Naive thymus-derived CD4-positive, alpha-beta T cell (primary cell): ENCODE measurements at regions not wholly inside any gene's neighbourhood (a gene's known extent, or its start where the extent isn't known, plus 50 kb on each side); places are given as distances from the start of the nearest gene placed in this dataset.

ENCODE experiments used
- ATAC-seq: fragments of 150-1000 bp; cut with Tn5 transposase; 2 replicates; pipeline ENCODE4 v1.10.0; 2021; ENCODE audit warnings: mild to moderate bottlenecking, moderate library complexity
- CTCF ChIA-PET: fragments of 350-600 bp; sonication (Branson Sonifier 250); formaldehyde crosslinking; loops from one replicate; lab custom pipeline; 2021; ENCODE audit warnings: antibody characterized with exemption; lab: Charles Lee
- POLR2A ChIA-PET: fragments of 350-600 bp; sonication (Branson Sonifier 250); formaldehyde crosslinking; loops from one replicate; lab custom pipeline; 2021; ENCODE audit warnings: antibody characterized with exemption, inconsistent platforms; lab: Charles Lee
- DNase-seq, 9 donors: peaks; one replicate each; pipeline versions ENCODE4 v3.0.0 to v3.0.0-alpha.2; 2020 to 2022; ENCODE audit warnings: mixed read lengths in 1 of 9
- H3K27ac ChIP-seq: one replicate; pipeline ENCODE4 v1.7.0; 2013; ENCODE audit warnings: mild to moderate bottlenecking, low read depth, low read length, moderate library complexity
- H3K27me3 ChIP-seq, 2 donors: one replicate each; pipeline ENCODE4 v1.7.0; 2013; ENCODE audit warnings: low read length in 2 of 2, mild to moderate bottlenecking in 2 of 2, moderate library complexity in 2 of 2; ENCODE audit not compliant: control insufficient read depth in 2 of 2, insufficient read depth in 2 of 2
- H3K36me3 ChIP-seq, 3 experiments: 1 replicate in 2 of 3; 2 replicates in 1 of 3; pipeline ENCODE4 v1.7.0; 2013; ENCODE audit warnings: low read length in 3 of 3, mild to moderate bottlenecking in 3 of 3, moderate library complexity in 1 of 3; ENCODE audit not compliant: insufficient read depth in 3 of 3, control insufficient read depth in 2 of 3
- H3K4me1 ChIP-seq, 2 donors: one replicate each; pipeline ENCODE4 v1.7.0; 2013; ENCODE audit warnings: low read length in 2 of 2, mild to moderate bottlenecking in 2 of 2, moderate library complexity in 1 of 2; ENCODE audit not compliant: control insufficient read depth in 2 of 2, insufficient read depth in 2 of 2
- H3K4me3 ChIP-seq: 2 replicates; pipeline ENCODE4 v1.7.0; 2013; ENCODE audit warnings: mild to moderate bottlenecking, low read length
- H3K9me3 ChIP-seq, 3 experiments: 1 replicate in 2 of 3; 2 replicates in 1 of 3; pipeline ENCODE4 v1.7.0; 2013; ENCODE audit warnings: low read length in 3 of 3; ENCODE audit not compliant: control insufficient read depth in 2 of 3
- H3K27ac Mint-ChIP-seq, 9 donors: one replicate each; pipeline ENCODE4 v1.8.0; 2020 to 2022; ENCODE audit warnings: mixed read lengths in 9 of 9, mild to moderate bottlenecking in 8 of 9, moderate library complexity in 5 of 9, inconsistent platforms in 2 of 9
- H3K27me3 Mint-ChIP-seq, 5 donors: one replicate each; pipeline ENCODE4 v1.8.0; 2021 to 2022; ENCODE audit warnings: mixed read lengths in 5 of 5, mild to moderate bottlenecking in 1 of 5
- H3K36me3 Mint-ChIP-seq, 5 donors: one replicate each; pipeline ENCODE4 v1.8.0; 2020 to 2022; ENCODE audit warnings: mixed read lengths in 5 of 5, mild to moderate bottlenecking in 3 of 5, inconsistent platforms in 1 of 5
- H3K4me1 Mint-ChIP-seq, 7 donors: one replicate each; pipeline ENCODE4 v1.8.0; 2020 to 2022; ENCODE audit warnings: mixed read lengths in 7 of 7, mild to moderate bottlenecking in 3 of 7, inconsistent platforms in 1 of 7
- H3K4me3 Mint-ChIP-seq, 10 donors: one replicate each; pipeline ENCODE4 v1.8.0; 2020 to 2022; ENCODE audit warnings: mild to moderate bottlenecking in 10 of 10, mixed read lengths in 10 of 10, moderate library complexity in 6 of 10, inconsistent platforms in 2 of 10
- H3K9me3 Mint-ChIP-seq, 11 donors: one replicate each; pipeline ENCODE4 v1.8.0; 2020 to 2022; ENCODE audit warnings: mixed read lengths in 11 of 11, mild to moderate bottlenecking in 4 of 11, inconsistent platforms in 1 of 11, moderate library complexity in 1 of 11
- intact Hi-C, 2 donors: fragments of 100-400 bp; cut with micrococcal nuclease; formaldehyde crosslinking; loops; one replicate each; pipeline ENCODE4 v1.15.1; 2023

GRCh38 chr1:55604749-55605148, 389.6 kb upstream of the USP24 start:
- Mint-ChIP-seq H3K36me3 (no peaks in the 10 kb centered on the region), H3K27ac (no peak overlapping the region), H3K4me3 (no peak overlapping the region), H3K27me3 (peaks cover 3 to 21% (median 18%) of the 10 kb centered on the region in 5 donors), H3K9me3 (peaks cover 0 to 14% (median 5%) of the 10 kb centered on the region in 11 donors), H3K4me1 (no peaks in the 10 kb centered on the region)
- intact Hi-C loops: no loop called here
- Histone ChIP-seq H3K4me3 (no peak overlapping the region), H3K27me3 (no peaks in the 10 kb centered on the region), H3K36me3 (no peaks in the 10 kb centered on the region), H3K27ac (no peak overlapping the region), H3K4me1 (no peaks in the 10 kb centered on the region), H3K9me3 (no peaks in the 10 kb centered on the region)
- CTCF ChIA-PET: no interaction called here
- DNase-seq (no peak), ATAC-seq (no peak)
- POLR2A ChIA-PET: no interaction called here

- no peaks in the 10 kb centered on the region for H3K4me1 Mint-ChIP-seq
- H3K4me1 ChIP-seq: no peaks in the 10 kb centered on the region
Observed at GRCh38 chr1:55604179-55604578, 389.0 kb upstream of the USP24 start.

GRCh38 chr1:55600242-55600641, 385.1 kb upstream of the USP24 start:
- peaks cover 0 to 3% (median 0%) of the 10 kb centered on the region in 5 donors for H3K36me3 Mint-ChIP-seq
- peaks cover 0 to 19% (median 4%) of the 10 kb centered on the region in 11 donors for H3K9me3 Mint-ChIP-seq
- no peak for ATAC-seq
- intact Hi-C loops: no loop called here
- H3K9me3 ChIP-seq: no peaks in the 10 kb centered on the region
- no peak for DNase-seq
- H3K27me3 ChIP-seq: no peaks in the 10 kb centered on the region
- no peaks in the 10 kb centered on the region for H3K36me3 ChIP-seq
- H3K4me3 ChIP-seq: no peak overlapping the region
- POLR2A ChIA-PET: no interaction called here
- H3K27me3 Mint-ChIP-seq: peaks cover 4 to 35% (median 24%) of the 10 kb centered on the region in 5 donors
- CTCF ChIA-PET: no interaction called here
- H3K27ac ChIP-seq: no peak overlapping the region
- H3K4me3 Mint-ChIP-seq: no peak overlapping the region
- H3K4me1 Mint-ChIP-seq: no peaks in the 10 kb centered on the region
- no peaks in the 10 kb centered on the region for H3K4me1 ChIP-seq
- no peak overlapping the region for H3K27ac Mint-ChIP-seq

More at GRCh38 chr1:55604179-55604578, 389.0 kb upstream of the USP24 start:
- intact Hi-C loops: no loop called here
- Histone ChIP-seq H3K9me3 (no peaks in the 10 kb centered on the region), H3K27ac (no peak overlapping the region), H3K4me3 (no peak overlapping the region), H3K27me3 (no peaks in the 10 kb centered on the region), H3K36me3 (no peaks in the 10 kb centered on the region)
- Mint-ChIP-seq H3K27me3 (peaks cover 4 to 24% (median 19%) of the 10 kb centered on the region in 5 donors), H3K9me3 (peaks cover 0 to 14% (median 5%) of the 10 kb centered on the region in 11 donors), H3K36me3 (no peaks in the 10 kb centered on the region), H3K4me3 (no peak overlapping the region), H3K27ac (no peak overlapping the region)
- no peak for ATAC-seq
- DNase-seq: no peak
- CTCF ChIA-PET: no interaction called here
- POLR2A ChIA-PET: no interaction called here

GRCh38 chr1:55597910-55598309, 382.7 kb upstream of the USP24 start:
- CTCF ChIA-PET: no interaction called here
- DNase-seq (no peak), ATAC-seq (no peak)
- intact Hi-C loops: no loop called here
- no peak overlapping the region for H3K4me3 Mint-ChIP-seq
- H3K4me1 Mint-ChIP-seq: no peaks in the 10 kb centered on the region
- H3K36me3 Mint-ChIP-seq: peaks cover 0 to 3% (median 0%) of the 10 kb centered on the region in 5 donors
- Histone ChIP-seq H3K4me3 (no peak overlapping the region), H3K9me3 (no peaks in the 10 kb centered on the region), H3K36me3 (no peaks in the 10 kb centered on the region), H3K27me3 (no peaks in the 10 kb centered on the region), H3K27ac (no peak overlapping the region), H3K4me1 (no peaks in the 10 kb centered on the region)
- H3K27me3 Mint-ChIP-seq: peaks cover 4 to 35% (median 22%) of the 10 kb centered on the region in 5 donors
- H3K9me3 Mint-ChIP-seq: peaks cover 0 to 19% (median 5%) of the 10 kb centered on the region in 11 donors
- POLR2A ChIA-PET: no interaction called here
- H3K27ac Mint-ChIP-seq: no peak overlapping the region

GRCh38 chr1:55594701-55595100, 379.5 kb upstream of the USP24 start:
- no peak for ATAC-seq
- H3K4me1 ChIP-seq: no peaks in the 10 kb centered on the region
- no peak for DNase-seq
- POLR2A ChIA-PET: no interaction called here
- no peaks in the 10 kb centered on the region for H3K36me3 ChIP-seq
- peaks cover 0 to 3% (median 0%) of the 10 kb centered on the region in 5 donors for H3K36me3 Mint-ChIP-seq
- H3K4me1 Mint-ChIP-seq: no peaks in the 10 kb centered on the region
- H3K4me3 Mint-ChIP-seq: no peak overlapping the region
- intact Hi-C loops: no loop called here
- no peak overlapping the region for H3K27ac Mint-ChIP-seq
- H3K27me3 Mint-ChIP-seq: peaks cover under 1 to 26% (median 14%) of the 10 kb centered on the region in 5 donors
- H3K4me3 ChIP-seq: no peak overlapping the region
- H3K27me3 ChIP-seq: no peaks in the 10 kb centered on the region
- no peaks in the 10 kb centered on the region for H3K9me3 ChIP-seq
- no peak overlapping the region for H3K27ac ChIP-seq
- CTCF ChIA-PET: no interaction called here
- H3K9me3 Mint-ChIP-seq: peaks cover 0 to 19% (median 4%) of the 10 kb centered on the region in 11 donors

- ATAC-seq: no peak
- ChIA-PET POLR2A (no interaction called here), CTCF (no interaction called here)
- H3K27ac ChIP-seq: no peak overlapping the region
- H3K27me3 ChIP-seq: no peaks in the 10 kb centered on the region
- Mint-ChIP-seq H3K27ac (no peak overlapping the region), H3K9me3 (peaks cover 0 to 19% (median 4%) of the 10 kb centered on the region in 11 donors), H3K36me3 (peaks cover 0 to 3% (median 0%) of the 10 kb centered on the region in 5 donors), H3K4me3 (no peak overlapping the region), H3K27me3 (peaks cover 0 to 26% (median 13%) of the 10 kb centered on the region in 5 donors), H3K4me1 (no peaks in the 10 kb centered on the region)
- H3K4me3 ChIP-seq: no peak overlapping the region
- no peaks in the 10 kb centered on the region for H3K9me3 ChIP-seq
- no peaks in the 10 kb centered on the region for H3K36me3 ChIP-seq
- H3K4me1 ChIP-seq: no peaks in the 10 kb centered on the region
- DNase-seq: no peak
- intact Hi-C loops: no loop called here
Observed at GRCh38 chr1:55593298-55593697, 378.1 kb upstream of the USP24 start.

- intact Hi-C loops: no loop called here
- POLR2A ChIA-PET: no interaction called here
- Mint-ChIP-seq H3K27me3 (peaks cover 0 to 21% (median 13%) of the 10 kb centered on the region in 5 donors), H3K4me1 (no peaks in the 10 kb centered on the region), H3K4me3 (no peak overlapping the region), H3K27ac (no peak overlapping the region), H3K9me3 (peaks cover 0 to 14% (median 4%) of the 10 kb centered on the region in 11 donors), H3K36me3 (no peaks in the 10 kb centered on the region)
- no peak for ATAC-seq
- Histone ChIP-seq H3K36me3 (no peaks in the 10 kb centered on the region), H3K4me3 (no peak overlapping the region), H3K9me3 (no peaks in the 10 kb centered on the region), H3K27me3 (no peaks in the 10 kb centered on the region), H3K27ac (no peak overlapping the region), H3K4me1 (no peaks in the 10 kb centered on the region)
- DNase-seq: no peak
- CTCF ChIA-PET: no interaction called here
Observed at GRCh38 chr1:55592122-55592521, 377.0 kb upstream of the USP24 start.
